ENCODE measurements at regions not wholly inside any gene's neighbourhood (a gene's known extent, or its start where the extent isn't known, plus 50 kb on each side); places are given as distances from the start of the nearest gene placed in this dataset.

DNA sequence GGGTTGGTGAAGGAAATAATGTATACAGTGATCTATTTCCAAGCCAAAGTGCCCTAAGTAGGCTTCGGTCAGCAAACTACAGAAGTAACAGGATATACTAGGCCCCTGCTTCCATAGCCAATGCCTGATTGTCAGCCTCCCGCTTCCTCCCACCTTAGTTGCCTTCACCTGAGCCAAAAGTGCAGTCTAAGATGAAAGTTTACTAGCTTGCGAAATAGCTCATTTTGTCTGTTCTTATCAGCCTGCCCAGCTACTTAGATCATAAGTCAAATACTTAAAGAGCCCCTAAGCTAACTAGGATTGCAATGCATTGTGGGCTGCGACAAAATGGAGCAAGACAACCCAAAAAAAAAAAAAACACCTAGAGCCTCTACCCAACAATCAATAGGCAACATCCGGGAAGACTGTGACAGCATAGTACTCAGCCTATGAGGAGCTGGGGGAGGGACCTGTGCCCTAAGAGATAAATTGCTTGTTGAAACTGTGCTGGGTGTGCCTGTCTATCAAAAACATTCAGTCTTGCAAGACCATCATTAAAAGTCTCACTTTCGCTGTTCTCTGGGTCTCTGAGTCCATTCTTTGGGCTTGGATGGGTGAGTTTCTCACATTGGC is 454.7 kb upstream of the TSHZ3 start:
- DNase-seq, result no peak
- H3K27ac Mint-ChIP-seq, result no peak overlapping the region
- ChIA-PET POLR2A (no interaction called here), CTCF (interaction anchor here (0.7 kb wide), 1 partner anchor 510 kb away, joined by 3 read pairs; no protein-coding TSS in a partner anchor)
- no peaks in the 10 kb centered on the region for H3K36me3 Mint-ChIP-seq (ENCODE audit: low read depth)
- H3K4me3 Mint-ChIP-seq, result no peak overlapping the region
- H3K27me3 Mint-ChIP-seq, result no peaks in the 10 kb centered on the region
- H3K4me1 Mint-ChIP-seq, result no peaks in the 10 kb centered on the region
- no peaks in the 10 kb centered on the region for H3K9me3 Mint-ChIP-seq

- Mint-ChIP-seq H3K27me3 (no peaks in the 10 kb centered on the region), H3K4me3 (no peak overlapping the region), H3K27ac (no peak overlapping the region), H3K36me3 (ENCODE audit: low read depth) (no peaks in the 10 kb centered on the region), H3K4me1 (no peaks in the 10 kb centered on the region), H3K9me3 (no peaks in the 10 kb centered on the region)
- no peak for DNase-seq
- CTCF ChIA-PET, result no interaction called here
- POLR2A ChIA-PET, result no interaction called here
Measured at GRCh38 chr19:31804668-31805067, 455.4 kb upstream of the TSHZ3 start.

DNA sequence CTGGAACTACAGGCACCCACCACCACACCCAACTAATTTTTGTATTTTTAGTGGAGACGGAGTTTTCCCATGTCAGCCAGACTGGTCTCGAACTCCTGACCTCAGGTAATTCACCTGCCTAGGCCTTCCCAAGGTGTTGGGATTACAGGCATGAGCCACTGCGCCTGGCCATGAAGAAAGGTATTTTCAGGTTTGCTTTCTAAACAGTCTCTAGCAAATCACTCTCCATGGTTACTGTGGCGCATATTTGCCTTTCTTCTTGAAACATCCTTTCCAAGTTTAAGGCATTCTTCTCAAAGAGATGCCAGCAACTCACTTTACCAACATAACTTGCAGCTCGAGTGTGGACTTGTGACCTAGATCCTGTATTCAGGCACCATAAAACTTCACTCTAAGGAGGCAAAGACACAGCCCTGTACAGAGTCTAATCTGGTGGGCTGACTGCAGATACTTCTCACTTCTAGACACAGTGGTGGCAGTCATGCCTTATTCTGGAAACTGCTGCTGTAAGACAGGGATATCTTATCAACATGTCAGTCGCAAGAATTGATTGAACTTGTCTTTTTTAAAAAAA is 461.4 kb upstream of the TSHZ3 start:
- no peak for DNase-seq
- no peak overlapping the region for H3K27ac Mint-ChIP-seq
- H3K4me3 Mint-ChIP-seq, result no peak overlapping the region
- H3K36me3 Mint-ChIP-seq (ENCODE audit: low read depth), result no peaks in the 10 kb centered on the region
- POLR2A ChIA-PET, result no interaction called here
- H3K27me3 Mint-ChIP-seq, result no peaks in the 10 kb centered on the region
- CTCF ChIA-PET, result no interaction called here
- H3K9me3 Mint-ChIP-seq, result no peaks in the 10 kb centered on the region
- H3K4me1 Mint-ChIP-seq, result no peaks in the 10 kb centered on the region

DNA sequence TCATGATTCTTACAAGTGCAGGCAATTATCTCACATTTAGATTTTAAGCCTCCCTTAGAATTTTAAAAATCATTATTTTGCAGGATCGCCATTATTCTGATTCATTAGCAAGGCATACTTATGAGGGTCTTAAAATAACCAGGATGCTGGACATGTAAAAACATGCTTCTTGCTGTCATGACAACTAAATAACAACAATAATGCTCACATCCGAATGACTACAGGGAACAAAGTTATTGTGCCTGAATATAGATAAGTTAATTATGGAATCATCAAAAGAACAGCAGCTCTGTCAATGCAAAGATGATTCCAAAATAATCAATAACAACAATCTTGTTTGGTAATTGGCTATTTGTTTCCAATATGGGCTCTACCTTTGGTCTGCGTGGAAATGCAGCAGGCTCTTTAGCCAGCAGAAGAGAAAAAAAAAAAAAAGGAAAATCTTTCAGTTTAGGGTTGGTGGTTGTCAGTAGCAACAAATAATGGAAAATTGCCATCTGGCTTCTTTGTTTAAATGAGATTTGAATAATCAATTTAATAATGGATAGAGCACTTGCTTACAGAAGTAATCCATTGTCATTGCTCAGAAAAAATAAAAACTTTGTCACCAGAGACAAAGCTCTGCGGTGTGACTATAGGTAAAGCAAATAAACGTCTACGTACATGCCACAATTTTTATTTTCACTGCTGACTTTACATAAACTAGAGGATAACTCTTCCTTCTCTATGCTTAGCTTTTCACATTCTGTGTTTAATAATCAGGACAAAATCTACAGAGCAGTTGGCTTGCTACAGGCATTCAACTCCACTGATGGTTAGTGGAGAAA is 468.9 kb upstream of the TSHZ3 start:
- DNase-seq, result no peak
- H3K27me3 Mint-ChIP-seq, result no peaks in the 10 kb centered on the region
- POLR2A ChIA-PET, result no interaction called here
- no peak overlapping the region for H3K4me3 Mint-ChIP-seq
- H3K27ac Mint-ChIP-seq, result no peak overlapping the region
- H3K36me3 Mint-ChIP-seq (ENCODE audit: low read depth), result no peaks in the 10 kb centered on the region
- H3K4me1 Mint-ChIP-seq, result no peaks in the 10 kb centered on the region
- CTCF ChIA-PET, result interaction anchor here (0.6 to 0.7 kb wide), 2 partner anchors 42 to 158 kb away, joined by 3 to 4 read pairs; no protein-coding TSS in a partner anchor
- H3K9me3 Mint-ChIP-seq, result no peaks in the 10 kb centered on the region

DNA sequence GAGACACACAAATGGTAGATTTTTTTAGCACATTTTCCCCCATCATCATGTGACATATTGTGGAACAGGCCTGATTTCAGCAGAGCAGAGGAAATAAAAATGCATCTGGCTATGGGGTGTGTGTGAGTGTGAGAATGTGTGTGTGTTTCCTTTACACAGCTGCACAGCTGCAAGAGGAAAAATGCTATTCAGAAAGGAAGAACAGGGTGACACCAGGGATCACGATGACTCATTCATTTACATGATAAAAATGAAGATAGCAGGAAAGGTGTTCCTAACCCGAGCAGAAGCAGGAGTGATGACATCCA is 469.5 kb upstream of the TSHZ3 start:
- DNase-seq, result no peak
- ChIA-PET POLR2A (no interaction called here), CTCF (interaction anchor here (0.6 kb wide), 1 partner anchor 43 kb away, joined by 3 read pairs; no protein-coding TSS in a partner anchor)
- Mint-ChIP-seq H3K36me3 (ENCODE audit: low read depth) (no peaks in the 10 kb centered on the region), H3K4me3 (no peak overlapping the region), H3K27ac (no peak overlapping the region), H3K4me1 (no peaks in the 10 kb centered on the region), H3K9me3 (no peaks in the 10 kb centered on the region), H3K27me3 (no peaks in the 10 kb centered on the region)

DNA sequence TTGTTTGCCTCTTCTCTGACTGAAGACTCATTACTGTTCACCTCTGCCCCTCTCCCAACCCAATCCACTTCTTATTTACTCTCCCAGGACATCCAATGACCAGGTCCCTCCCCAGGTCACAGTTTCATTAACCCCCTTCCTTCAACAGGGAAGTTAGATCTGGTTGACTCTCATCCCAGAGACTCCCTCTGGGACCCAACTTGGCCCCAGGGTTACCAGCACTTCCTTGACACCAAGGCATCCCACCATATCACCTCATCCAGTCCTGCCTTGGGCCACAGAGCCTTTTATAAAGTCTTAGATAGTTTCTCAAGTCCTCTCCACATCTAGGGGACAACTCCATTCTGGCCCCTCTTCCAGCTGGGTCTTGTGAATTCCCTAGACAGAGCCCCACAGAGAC is 470.6 kb upstream of the TSHZ3 start:
- Mint-ChIP-seq H3K4me3 (no peak overlapping the region), H3K27me3 (no peaks in the 10 kb centered on the region), H3K4me1 (no peaks in the 10 kb centered on the region), H3K36me3 (ENCODE audit: low read depth) (no peaks in the 10 kb centered on the region), H3K9me3 (no peaks in the 10 kb centered on the region), H3K27ac (no peak overlapping the region)
- POLR2A ChIA-PET, result no interaction called here
- no peak for DNase-seq
- CTCF ChIA-PET, result no interaction called here

GRCh38 chr19:31821346-31821745 is 472.1 kb upstream of the TSHZ3 start:
- Mint-ChIP-seq H3K27me3 (no peaks in the 10 kb centered on the region), H3K36me3 (ENCODE audit: low read depth) (no peaks in the 10 kb centered on the region), H3K4me3 (no peak overlapping the region), H3K27ac (no peak overlapping the region), H3K4me1 (no peaks in the 10 kb centered on the region), H3K9me3 (no peaks in the 10 kb centered on the region)
- CTCF ChIA-PET, result interaction anchor here (1.0 kb wide), 1 partner anchor 14 kb away, joined by 3 read pairs; no protein-coding TSS in a partner anchor
- DNase-seq, result no peak
- POLR2A ChIA-PET, result no interaction called here

DNA sequence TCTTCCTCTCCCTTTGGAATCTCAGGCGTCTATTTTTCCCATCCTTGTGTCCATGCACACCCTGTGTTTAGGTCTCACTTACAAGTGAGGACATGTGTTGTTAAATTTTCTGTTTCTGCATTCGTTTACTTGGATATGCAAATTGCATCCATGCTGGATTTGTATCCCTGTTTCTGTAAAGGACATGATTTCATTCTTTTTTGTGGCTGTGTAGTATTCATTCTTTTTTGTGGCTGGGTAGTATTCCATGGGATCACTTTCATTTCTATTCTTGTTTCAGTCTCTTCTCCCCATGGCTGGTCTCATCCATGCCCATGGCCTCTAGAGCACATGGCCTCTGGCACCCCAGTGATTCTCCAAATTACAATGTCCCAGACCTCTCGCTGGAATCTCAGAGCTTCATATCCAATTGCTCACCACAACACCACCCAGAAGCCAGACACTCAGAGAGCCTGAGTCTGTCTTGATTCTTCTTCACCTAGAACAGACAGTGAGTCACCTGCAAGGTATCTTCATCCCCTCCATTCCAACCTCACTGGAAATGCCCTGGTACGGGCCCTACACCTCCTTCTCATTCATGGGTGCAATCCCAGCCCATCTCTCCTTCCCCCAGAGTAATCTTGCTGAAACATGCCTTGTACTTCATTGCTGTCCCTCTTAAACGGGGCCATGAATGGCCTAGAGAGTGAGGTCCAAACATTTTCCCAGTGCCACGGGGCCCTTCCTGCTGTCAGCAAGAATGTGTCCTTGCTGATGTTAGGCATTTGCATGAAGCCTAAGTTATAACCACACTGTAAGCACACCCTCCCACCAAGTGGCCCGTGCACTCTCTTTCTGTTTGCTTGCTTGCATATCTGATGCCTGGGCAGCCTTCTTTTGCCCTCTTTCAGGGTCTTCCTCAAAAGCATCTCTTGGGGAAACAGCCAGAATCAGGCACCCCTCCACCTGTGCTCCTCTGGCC is 476.2 kb upstream of the TSHZ3 start:
- DNase-seq, result no peak
- Mint-ChIP-seq H3K4me1 (no peaks in the 10 kb centered on the region), H3K4me3 (no peak overlapping the region), H3K27me3 (no peaks in the 10 kb centered on the region), H3K9me3 (no peaks in the 10 kb centered on the region), H3K27ac (no peak overlapping the region), H3K36me3 (ENCODE audit: low read depth) (no peaks in the 10 kb centered on the region)
- POLR2A ChIA-PET, result no interaction called here
- CTCF ChIA-PET, result no interaction called here

GRCh38 chr19:31826325-31826724 is 477.1 kb upstream of the TSHZ3 start:
- Mint-ChIP-seq H3K9me3 (no peaks in the 10 kb centered on the region), H3K27ac (no peak overlapping the region), H3K27me3 (no peaks in the 10 kb centered on the region), H3K36me3 (ENCODE audit: low read depth) (no peaks in the 10 kb centered on the region), H3K4me1 (no peaks in the 10 kb centered on the region), H3K4me3 (no peak overlapping the region)
- DNase-seq, result no peak
- CTCF ChIA-PET, result no interaction called here
- POLR2A ChIA-PET, result no interaction called here

- H3K36me3 Mint-ChIP-seq (ENCODE audit: low read depth), result no peaks in the 10 kb centered on the region
- H3K9me3 Mint-ChIP-seq, result peaks cover 9% of the 10 kb centered on the region
- POLR2A ChIA-PET, result no interaction called here
- CTCF ChIA-PET, result no interaction called here
- H3K27me3 Mint-ChIP-seq, result no peaks in the 10 kb centered on the region
- DNase-seq, result no peak
- H3K27ac Mint-ChIP-seq, result no peak overlapping the region
- H3K4me1 Mint-ChIP-seq, result no peaks in the 10 kb centered on the region
- no peak overlapping the region for H3K4me3 Mint-ChIP-seq
Measured at GRCh38 chr19:31831421-31832175, 482.4 kb upstream of the TSHZ3 start.

GRCh38 chr19:31832176-31832548 is 482.9 kb upstream of the TSHZ3 start:
- POLR2A ChIA-PET, result no interaction called here
- Mint-ChIP-seq H3K27me3 (no peaks in the 10 kb centered on the region), H3K27ac (no peak overlapping the region), H3K4me3 (no peak overlapping the region), H3K9me3 (peaks cover 9% of the 10 kb centered on the region), H3K4me1 (no peaks in the 10 kb centered on the region), H3K36me3 (ENCODE audit: low read depth) (no peaks in the 10 kb centered on the region)
- no peak for DNase-seq
- CTCF ChIA-PET, result no interaction called here

DNA sequence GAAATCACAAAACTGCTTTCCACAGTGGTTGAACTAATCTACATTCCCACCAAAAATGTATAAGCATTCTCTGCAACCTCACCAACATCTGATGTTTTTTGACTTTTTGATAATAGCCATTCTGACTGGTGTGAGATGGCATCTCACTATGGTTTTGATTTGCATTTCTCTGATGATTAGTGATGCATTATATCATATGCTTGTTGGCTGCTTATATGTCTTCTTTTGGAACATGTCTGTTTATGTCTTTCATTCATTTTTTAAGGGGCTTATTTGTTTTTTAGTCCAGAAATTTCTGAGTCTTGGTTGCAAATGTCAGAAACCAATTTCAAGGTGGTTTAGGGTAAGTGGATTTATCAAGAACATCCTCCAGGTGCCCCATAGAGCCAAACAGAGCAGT is 484.8 kb upstream of the TSHZ3 start:
- Mint-ChIP-seq H3K36me3 (ENCODE audit: low read depth) (no peaks in the 10 kb centered on the region), H3K27me3 (no peaks in the 10 kb centered on the region), H3K4me3 (no peak overlapping the region), H3K9me3 (peaks cover 9% of the 10 kb centered on the region), H3K27ac (no peak overlapping the region), H3K4me1 (no peaks in the 10 kb centered on the region)
- ChIA-PET POLR2A (no interaction called here), CTCF (no interaction called here)
- DNase-seq, result no peak

Measured in activated CD4-positive, alpha-beta T cell treated with anti-CD3 and anti-CD28 coated beads, Interleukin-2, amount 10 ng/mL, durations not matched to agents 7 days and 5 days (primary cell).